K562 (cell line): ENCODE measurements at regions not wholly inside any gene's neighbourhood (a gene's known extent, or its start where the extent isn't known, plus 50 kb on each side); places are given as distances from the start of the nearest gene placed in this dataset.

ENCODE experiments used
- E2F4 ChIP-seq: sonication (generic); formaldehyde crosslinking; IDR thresholded peaks from 2 replicates; pipeline ENCODE4 v1.8.0; 2022; ENCODE audit warnings: mild to moderate bottlenecking, low read depth, missing genetic modification reagents
- HMG20A ChIP-seq: fragments of 450-650 bp; formaldehyde crosslinking; conservative IDR thresholded peaks from 2 replicates; pipeline ENCODE4 v1.4.0; 2020; ENCODE audit warnings: mild to moderate bottlenecking, mixed read lengths
- HNRNPK ChIP-seq: fragments of 200-400 bp; formaldehyde crosslinking; IDR thresholded peaks from one replicate; pipeline ENCODE4 v1.6.1; 2018; ENCODE audit warnings: mild to moderate bottlenecking, low read depth, low read length; ENCODE audit not compliant: poor library complexity, severe bottlenecking
- NFIX ChIP-seq: fragments of 250-450 bp; sonication (Bioruptor Pico); IDR thresholded peaks from 2 replicates; pipeline ENCODE4 v1.4.0; 2020; ENCODE audit warnings: low read depth, mild to moderate bottlenecking, moderate library complexity
- POLR2AphosphoS5 ChIP-seq: IDR thresholded peaks from 2 replicates; pipeline ENCODE4 v1.6.1; 2011; ENCODE audit warnings: mild to moderate bottlenecking, low read depth, low read length, moderate library complexity; ENCODE audit not compliant: control insufficient read depth, insufficient read depth
- TAF1 ChIP-seq: IDR thresholded peaks from 2 replicates; pipeline ENCODE4 v1.6.1; 2011; ENCODE audit warnings: mild to moderate bottlenecking, low read length, moderate library complexity; ENCODE audit not compliant: insufficient read depth, control insufficient read depth, severe bottlenecking; ENCODE audit errors: extremely low read depth

GRCh38 chr1:188429386-188429785 lies 1600.6 kb downstream of the PLA2G4A start:
- TF ChIP-seq NFIX (CRISPR knock-in tag) = no peak
- no peak for TF ChIP-seq HNRNPK
- TF ChIP-seq E2F4 (CRISPR knock-in tag) = no peak
- TF ChIP-seq TAF1 = no peak
- no peak for TF ChIP-seq HMG20A (CRISPR knock-in tag)
- TF ChIP-seq POLR2AphosphoS5 = no peak
